ENCODE measurements at regions not wholly inside any gene's neighbourhood (a gene's known extent, or its start where the extent isn't known, plus 50 kb on each side); places are given as distances from the start of the nearest gene placed in this dataset.

GRCh38 chr5:158317507-158317906 lies 458.6 kb upstream of the CLINT1 start:
- TF ChIP-seq CTCF (optimal IDR thresholded peaks at IDR 0.05 in 1 of 3, IDR thresholded peaks at IDR 0.05 in 1 of 3, conservative IDR thresholded peaks at IDR 0.05 in 1 of 3; ENCODE audit: extremely low read depth in 1 of 3, insufficient read depth in 2 of 3, low read length in 3 of 3) (no peak), EZH2 (IDR thresholded peaks at IDR 0.05; ENCODE audit: low read length) (no peak)
- Histone ChIP-seq H3K27ac (ENCODE audit: control insufficient read depth, insufficient read depth, low read length) (no peak overlapping the region), H3K4me3 (ENCODE audit: control insufficient read depth in 2 of 3, extremely low read depth in 1 of 3, insufficient read depth in 2 of 3, low read depth in 1 of 3, low read length in 3 of 3) (no peak overlapping the region), H3K9ac (ENCODE audit: control insufficient read depth, extremely low read depth, insufficient read depth, low read length) (no peak overlapping the region), H2AFZ (ENCODE audit: control insufficient read depth, low read length) (no peak overlapping the region), H3K79me2 (ENCODE audit: control insufficient read depth, insufficient read depth, low read length) (no peaks in the 10 kb centered on the region), H3K9me3 (ENCODE audit: control insufficient read depth, low read depth, low read length) (no peaks in the 10 kb centered on the region), H4K20me1 (ENCODE audit: control insufficient read depth, extremely low read depth, insufficient read depth, low read length) (no peaks in the 10 kb centered on the region), H3K27me3 (ENCODE audit: control insufficient read depth, extremely low read depth, insufficient read depth, low read length) (no peaks in the 10 kb centered on the region), H3K36me3 (ENCODE audit: control insufficient read depth in 2 of 2, extremely low read depth in 1 of 2, insufficient read depth in 2 of 2, low read length in 2 of 2) (no peaks in the 10 kb centered on the region), H3K4me1 (ENCODE audit: control insufficient read depth, extremely low read depth, insufficient read depth, low read length) (no peaks in the 10 kb centered on the region), H3K9me1 (ENCODE audit: control insufficient read depth, extremely low read depth, insufficient read depth, low read length) (no peaks in the 10 kb centered on the region), H3K4me2 (ENCODE audit: control insufficient read depth, extremely low read depth, insufficient read depth, low read depth, low read length) (no peak overlapping the region)
- DNase-seq (ENCODE audit: low read depth, low spot score) (no peak), FAIRE-seq (no peak)
- dilution Hi-C loops (cut with MboI; ENCODE audit: extremely low pct_ligation_motif_present, low sequenced_read_pairs), result no loop called here

- no peak for FAIRE-seq
- H4K20me1 ChIP-seq (ENCODE audit: control insufficient read depth, extremely low read depth, insufficient read depth, low read length), result no peaks in the 10 kb centered on the region
- no peak overlapping the region for H3K4me2 ChIP-seq (ENCODE audit: control insufficient read depth, extremely low read depth, insufficient read depth, low read depth, low read length)
- dilution Hi-C loops (cut with MboI; ENCODE audit: extremely low pct_ligation_motif_present, low sequenced_read_pairs), result no loop called here
- no peaks in the 10 kb centered on the region for H3K36me3 ChIP-seq (ENCODE audit: control insufficient read depth in 2 of 2, extremely low read depth in 1 of 2, insufficient read depth in 2 of 2, low read length in 2 of 2)
- no peak overlapping the region for H3K27ac ChIP-seq (ENCODE audit: control insufficient read depth, insufficient read depth, low read length)
- no peak overlapping the region for H2AFZ ChIP-seq (ENCODE audit: control insufficient read depth, low read length)
- H3K79me2 ChIP-seq (ENCODE audit: control insufficient read depth, insufficient read depth, low read length), result no peaks in the 10 kb centered on the region
- no peak overlapping the region for H3K4me3 ChIP-seq (ENCODE audit: control insufficient read depth in 2 of 3, extremely low read depth in 1 of 3, insufficient read depth in 2 of 3, low read depth in 1 of 3, low read length in 3 of 3)
- no peak for DNase-seq (ENCODE audit: low read depth, low spot score)
- TF ChIP-seq EZH2 (IDR thresholded peaks at IDR 0.05; ENCODE audit: low read length) (no peak), CTCF (optimal IDR thresholded peaks at IDR 0.05 in 1 of 3, IDR thresholded peaks at IDR 0.05 in 1 of 3, conservative IDR thresholded peaks at IDR 0.05 in 1 of 3; ENCODE audit: extremely low read depth in 1 of 3, insufficient read depth in 2 of 3, low read length in 3 of 3) (no peak)
- H3K9me3 ChIP-seq (ENCODE audit: control insufficient read depth, low read depth, low read length), result no peaks in the 10 kb centered on the region
- H3K27me3 ChIP-seq (ENCODE audit: control insufficient read depth, extremely low read depth, insufficient read depth, low read length), result no peaks in the 10 kb centered on the region
- H3K4me1 ChIP-seq (ENCODE audit: control insufficient read depth, extremely low read depth, insufficient read depth, low read length), result no peaks in the 10 kb centered on the region
- no peaks in the 10 kb centered on the region for H3K9me1 ChIP-seq (ENCODE audit: control insufficient read depth, extremely low read depth, insufficient read depth, low read length)
- no peak overlapping the region for H3K9ac ChIP-seq (ENCODE audit: control insufficient read depth, extremely low read depth, insufficient read depth, low read length)
Observed at GRCh38 chr5:158313733-158314464, 455.0 kb upstream of the CLINT1 start.

All from keratinocyte (primary cell).